ENCODE measurements at regions not wholly inside any gene's neighbourhood (a gene's known extent, or its start where the extent isn't known, plus 50 kb on each side); places are given as distances from the start of the nearest gene placed in this dataset.

- H3K27me3 ChIP-seq (ENCODE audit: insufficient read depth, low read depth, low read length), result no peaks in the 10 kb centered on the region
- no peaks in the 10 kb centered on the region for H3K36me3 ChIP-seq (ENCODE audit: insufficient read depth, low read length)
- no peak overlapping the region for H3K9ac ChIP-seq (ENCODE audit: low read length)
- no peaks in the 10 kb centered on the region for H3K9me3 ChIP-seq (ENCODE audit: low read length)
- no peaks in the 10 kb centered on the region for H3F3A ChIP-seq (ENCODE audit: insufficient read depth, low read length, poor library complexity, severe bottlenecking)
- no peak overlapping the region for H3K4me2 ChIP-seq (ENCODE audit: low read length)
- H2AFZ ChIP-seq (ENCODE audit: low read depth, low read length), result no peak overlapping the region
- no peaks in the 10 kb centered on the region for H3K79me2 ChIP-seq (replicated peaks; ENCODE audit: insufficient read depth, low read length)
- H3K27ac ChIP-seq (ENCODE audit: low read length), result no peak overlapping the region
- TF ChIP-seq EZH2 (IDR thresholded peaks at IDR 0.05; ENCODE audit: borderline replicate concordance, insufficient read depth, low read length, poor library complexity, severe bottlenecking), result no peak
- no peak for TF ChIP-seq POLR2AphosphoS5 (IDR thresholded peaks at IDR 0.05)
- no peak for TF ChIP-seq SMC3 (conservative IDR thresholded peaks at IDR 0.05; ENCODE audit: poor library complexity)
- TF ChIP-seq MXI1 (conservative IDR thresholded peaks at IDR 0.05; ENCODE audit: poor library complexity, severe bottlenecking), result no peak
- no peak for TF ChIP-seq TAF1 (IDR thresholded peaks at IDR 0.05; ENCODE audit: low read depth)
- no peak for TF ChIP-seq EP300 (conservative IDR thresholded peaks at IDR 0.05; ENCODE audit: poor library complexity, severe bottlenecking)
- TF ChIP-seq REST (IDR thresholded peaks at IDR 0.05; ENCODE audit: borderline replicate concordance), result no peak
- no peak for TF ChIP-seq RAD21 (conservative IDR thresholded peaks at IDR 0.05)
- TF ChIP-seq CTCF (IDR thresholded peaks at IDR 0.05; ENCODE audit: poor library complexity, severe bottlenecking), result no peak
- H3K9me2 ChIP-seq (ENCODE audit: insufficient read depth, low read length), result no peaks in the 10 kb centered on the region
- H4K20me1 ChIP-seq (ENCODE audit: insufficient read depth), result no peaks in the 10 kb centered on the region
- no peak overlapping the region for H3K4me3 ChIP-seq (ENCODE audit: low read length)
Observed at GRCh38 chr3:16118396-16118795, 56.1 kb upstream of the GALNT15 start.

- Histone ChIP-seq H3K9ac (ENCODE audit: low read length) (no peak overlapping the region), H3K79me2 (replicated peaks; ENCODE audit: insufficient read depth, low read length) (no peaks in the 10 kb centered on the region), H3K4me2 (ENCODE audit: low read length) (no peak overlapping the region), H3K9me3 (ENCODE audit: low read length) (no peaks in the 10 kb centered on the region), H3F3A (ENCODE audit: insufficient read depth, low read length, poor library complexity, severe bottlenecking) (no peaks in the 10 kb centered on the region), H4K20me1 (ENCODE audit: insufficient read depth) (no peaks in the 10 kb centered on the region), H3K9me2 (ENCODE audit: insufficient read depth, low read length) (no peaks in the 10 kb centered on the region), H3K27ac (ENCODE audit: low read length) (no peak overlapping the region), H3K4me3 (ENCODE audit: low read length) (no peak overlapping the region), H3K36me3 (ENCODE audit: insufficient read depth, low read length) (no peaks in the 10 kb centered on the region), H2AFZ (ENCODE audit: low read depth, low read length) (no peak overlapping the region), H3K27me3 (ENCODE audit: insufficient read depth, low read depth, low read length) (no peaks in the 10 kb centered on the region)
- TF ChIP-seq CTCF (IDR thresholded peaks at IDR 0.05; ENCODE audit: poor library complexity, severe bottlenecking) (no peak), SMC3 (conservative IDR thresholded peaks at IDR 0.05; ENCODE audit: poor library complexity) (no peak), EP300 (conservative IDR thresholded peaks at IDR 0.05; ENCODE audit: poor library complexity, severe bottlenecking) (no peak), POLR2AphosphoS5 (IDR thresholded peaks at IDR 0.05) (no peak), EZH2 (IDR thresholded peaks at IDR 0.05; ENCODE audit: borderline replicate concordance, insufficient read depth, low read length, poor library complexity, severe bottlenecking) (no peak), REST (IDR thresholded peaks at IDR 0.05; ENCODE audit: borderline replicate concordance) (no peak), RAD21 (conservative IDR thresholded peaks at IDR 0.05) (no peak), MXI1 (conservative IDR thresholded peaks at IDR 0.05; ENCODE audit: poor library complexity, severe bottlenecking) (no peak), TAF1 (IDR thresholded peaks at IDR 0.05; ENCODE audit: low read depth) (no peak)
Observed at GRCh38 chr3:16119887-16120286, 54.6 kb upstream of the GALNT15 start.
